Liver (tissue), 7 donors: ENCODE measurements at regions not wholly inside any gene's neighbourhood (a gene's known extent, or its start where the extent isn't known, plus 50 kb on each side); places are given as distances from the start of the nearest gene placed in this dataset.

ENCODE experiments used
- DNase-seq: peaks from one replicate; pipeline ENCODE4 v3.0.0-alpha.2; 2017; ENCODE audit warnings: low spot score
- H3K27ac ChIP-seq, 2 donors: one replicate each; pipeline ENCODE4 v1.7.0; 2013; ENCODE audit warnings: inconsistent platforms in 2 of 2, low read length in 2 of 2, control low read depth in 1 of 2, low read depth in 1 of 2, mild to moderate bottlenecking in 1 of 2
- H3K27me3 ChIP-seq, 4 donors: one replicate each; pipeline versions ENCODE4 v1.6.1 to v1.7.0; 2013; ENCODE audit warnings: low read length in 3 of 4, inconsistent platforms in 1 of 4, mild to moderate bottlenecking in 1 of 4, moderate library complexity in 1 of 4; ENCODE audit not compliant: control insufficient read depth in 4 of 4, insufficient read depth in 4 of 4
- H3K36me3 ChIP-seq, 4 donors: one replicate each; pipeline versions ENCODE4 v1.6.1 to v1.7.0; 2013; ENCODE audit warnings: low read length in 3 of 4, mild to moderate bottlenecking in 3 of 4, low read depth in 1 of 4, moderate library complexity in 1 of 4; ENCODE audit not compliant: control insufficient read depth in 4 of 4, insufficient read depth in 3 of 4
- H3K4me1 ChIP-seq, 4 donors: one replicate each; pipeline versions ENCODE4 v1.6.1 to v1.7.0; 2013; ENCODE audit warnings: low read length in 3 of 4, mild to moderate bottlenecking in 3 of 4, moderate library complexity in 1 of 4; ENCODE audit not compliant: control insufficient read depth in 4 of 4, insufficient read depth in 4 of 4
- H3K4me3 ChIP-seq, 3 donors: one replicate each; pipeline versions ENCODE4 v1.6.1 to v1.7.0; 2013; ENCODE audit warnings: low read length in 3 of 3, control low read depth in 1 of 3, low read depth in 1 of 3, mild to moderate bottlenecking in 1 of 3
- H3K9ac ChIP-seq, 2 donors: one replicate each; pipeline ENCODE4 v1.7.0; 2013; ENCODE audit warnings: low read length in 2 of 2, mild to moderate bottlenecking in 2 of 2, moderate library complexity in 2 of 2, control low read depth in 1 of 2, low read depth in 1 of 2
- H3K9me3 ChIP-seq, 4 donors: one replicate each; pipeline versions ENCODE4 v1.6.1 to v1.7.0; 2013; ENCODE audit warnings: low read length in 3 of 4; ENCODE audit not compliant: control insufficient read depth in 4 of 4
- EGR1 ChIP-seq, 2 donors: IDR thresholded peaks; 2 replicates each; pipeline ENCODE4 v1.6.1; 2016 to 2018; ENCODE audit warnings: antibody characterized with exemption in 2 of 2, low read depth in 2 of 2
- FOXA1 ChIP-seq: IDR thresholded peaks from 2 replicates; pipeline ENCODE4 v1.6.1; 2016; ENCODE audit warnings: antibody characterized with exemption
- FOXA2 ChIP-seq: IDR thresholded peaks from 2 replicates; pipeline ENCODE4 v1.6.1; 2016; ENCODE audit warnings: antibody characterized with exemption
- GABPA ChIP-seq, 2 donors: IDR thresholded peaks in 1 of 2; conservative IDR thresholded peaks in 1 of 2; 2 replicates each; pipeline ENCODE4 v1.6.1; 2016; ENCODE audit warnings: antibody characterized with exemption in 2 of 2, mild to moderate bottlenecking in 1 of 2, moderate library complexity in 1 of 2
- JUND ChIP-seq, 2 donors: IDR thresholded peaks; 2 replicates each; pipeline ENCODE4 v1.6.1; 2016; ENCODE audit warnings: antibody characterized with exemption in 2 of 2
- RAD21 ChIP-seq, 2 donors: IDR thresholded peaks; 2 replicates each; pipeline ENCODE4 v1.6.1; 2016; ENCODE audit warnings: antibody characterized with exemption in 2 of 2, mild to moderate bottlenecking in 2 of 2
- WGBS: extraction: QIAGEN DNeasy Blood & Tissue Kit; methylation state at CpG from one replicate; pipeline ENCODE4 v1.1.7; 2013; 5-methylcytosine and 5-hydroxymethylcytosine counted together
- TF ChIP-seq, protein P1 (sequence below): IDR thresholded peaks from 2 replicates; pipeline ENCODE4 v1.6.1; 2016; ENCODE audit warnings: antibody characterized with exemption
- TF ChIP-seq, protein P2 (sequence below): IDR thresholded peaks from 2 replicates; pipeline ENCODE4 v1.6.1; 2016; ENCODE audit warnings: antibody characterized with exemption
- TF ChIP-seq, protein P3 (sequence below): IDR thresholded peaks from 2 replicates; pipeline ENCODE4 v1.6.1; 2016; ENCODE audit warnings: antibody characterized with exemption, mild to moderate bottlenecking
- donor health status: healthy.
- donor health status: healthy.
- donor health status: healthy.
- donor health status: healthy.

DNA sequence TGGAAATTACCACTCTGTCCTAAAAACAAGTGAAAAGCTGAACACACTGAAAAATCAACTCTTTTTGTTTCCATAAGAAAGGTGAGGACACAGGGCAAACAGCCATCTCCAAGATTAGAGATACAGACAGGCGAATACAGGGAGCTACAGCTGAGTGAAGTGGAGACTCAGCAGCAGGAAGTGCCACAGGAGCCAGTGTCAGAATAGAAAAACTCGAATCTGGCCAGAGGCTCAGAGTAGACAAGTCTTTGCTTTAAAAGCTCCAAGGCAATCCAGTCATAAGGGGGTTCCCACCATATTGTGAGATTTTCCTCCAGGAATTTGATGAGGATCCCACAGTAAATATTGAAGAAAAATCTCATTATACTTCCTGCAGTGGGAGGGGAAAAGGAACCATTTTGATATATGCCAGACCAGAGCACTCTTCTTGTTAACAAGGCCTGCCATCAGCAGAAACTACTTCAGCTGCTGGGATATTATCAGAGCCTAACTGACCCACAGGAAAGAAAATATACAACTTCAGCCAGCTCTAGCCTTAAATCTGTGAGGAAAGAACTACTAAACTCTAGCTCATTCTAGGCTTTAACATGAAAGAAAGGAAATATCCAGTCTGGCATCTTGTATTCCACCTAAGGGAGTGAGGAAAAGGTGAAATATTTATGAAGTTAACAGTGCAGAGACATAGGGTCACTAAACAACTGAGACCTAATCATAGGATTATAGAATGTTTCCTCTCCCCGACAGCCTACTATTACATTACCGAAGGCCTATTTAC is 256.2 kb upstream of the OLFM3 start:
- Histone ChIP-seq H3K36me3 (peaks cover 0 to 2% (median 0%) of the 10 kb centered on the region in 4 donors), H3K9ac (no peak overlapping the region), H3K27ac (no peak overlapping the region), H3K4me1 (no peaks in the 10 kb centered on the region), H3K27me3 (no peaks in the 10 kb centered on the region), H3K9me3 (no peaks in the 10 kb centered on the region), H3K4me3 (no peak overlapping the region)
- TF ChIP-seq JUND (IDR thresholded peaks at IDR 0.05) (no peak), FOXA1 (no peak), EGR1 (IDR thresholded peaks at IDR 0.05; ENCODE audit: low read depth in 2 of 2) (no peak)
- TF ChIP-seq, protein P1, sequence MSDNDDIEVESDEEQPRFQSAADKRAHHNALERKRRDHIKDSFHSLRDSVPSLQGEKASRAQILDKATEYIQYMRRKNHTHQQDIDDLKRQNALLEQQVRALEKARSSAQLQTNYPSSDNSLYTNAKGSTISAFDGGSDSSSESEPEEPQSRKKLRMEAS: no peak
- TF ChIP-seq, protein P2, sequence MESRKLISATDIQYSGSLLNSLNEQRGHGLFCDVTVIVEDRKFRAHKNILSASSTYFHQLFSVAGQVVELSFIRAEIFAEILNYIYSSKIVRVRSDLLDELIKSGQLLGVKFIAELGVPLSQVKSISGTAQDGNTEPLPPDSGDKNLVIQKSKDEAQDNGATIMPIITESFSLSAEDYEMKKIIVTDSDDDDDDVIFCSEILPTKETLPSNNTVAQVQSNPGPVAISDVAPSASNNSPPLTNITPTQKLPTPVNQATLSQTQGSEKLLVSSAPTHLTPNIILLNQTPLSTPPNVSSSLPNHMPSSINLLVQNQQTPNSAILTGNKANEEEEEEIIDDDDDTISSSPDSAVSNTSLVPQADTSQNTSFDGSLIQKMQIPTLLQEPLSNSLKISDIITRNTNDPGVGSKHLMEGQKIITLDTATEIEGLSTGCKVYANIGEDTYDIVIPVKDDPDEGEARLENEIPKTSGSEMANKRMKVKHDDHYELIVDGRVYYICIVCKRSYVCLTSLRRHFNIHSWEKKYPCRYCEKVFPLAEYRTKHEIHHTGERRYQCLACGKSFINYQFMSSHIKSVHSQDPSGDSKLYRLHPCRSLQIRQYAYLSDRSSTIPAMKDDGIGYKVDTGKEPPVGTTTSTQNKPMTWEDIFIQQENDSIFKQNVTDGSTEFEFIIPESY: no peak
- TF ChIP-seq, protein P3, sequence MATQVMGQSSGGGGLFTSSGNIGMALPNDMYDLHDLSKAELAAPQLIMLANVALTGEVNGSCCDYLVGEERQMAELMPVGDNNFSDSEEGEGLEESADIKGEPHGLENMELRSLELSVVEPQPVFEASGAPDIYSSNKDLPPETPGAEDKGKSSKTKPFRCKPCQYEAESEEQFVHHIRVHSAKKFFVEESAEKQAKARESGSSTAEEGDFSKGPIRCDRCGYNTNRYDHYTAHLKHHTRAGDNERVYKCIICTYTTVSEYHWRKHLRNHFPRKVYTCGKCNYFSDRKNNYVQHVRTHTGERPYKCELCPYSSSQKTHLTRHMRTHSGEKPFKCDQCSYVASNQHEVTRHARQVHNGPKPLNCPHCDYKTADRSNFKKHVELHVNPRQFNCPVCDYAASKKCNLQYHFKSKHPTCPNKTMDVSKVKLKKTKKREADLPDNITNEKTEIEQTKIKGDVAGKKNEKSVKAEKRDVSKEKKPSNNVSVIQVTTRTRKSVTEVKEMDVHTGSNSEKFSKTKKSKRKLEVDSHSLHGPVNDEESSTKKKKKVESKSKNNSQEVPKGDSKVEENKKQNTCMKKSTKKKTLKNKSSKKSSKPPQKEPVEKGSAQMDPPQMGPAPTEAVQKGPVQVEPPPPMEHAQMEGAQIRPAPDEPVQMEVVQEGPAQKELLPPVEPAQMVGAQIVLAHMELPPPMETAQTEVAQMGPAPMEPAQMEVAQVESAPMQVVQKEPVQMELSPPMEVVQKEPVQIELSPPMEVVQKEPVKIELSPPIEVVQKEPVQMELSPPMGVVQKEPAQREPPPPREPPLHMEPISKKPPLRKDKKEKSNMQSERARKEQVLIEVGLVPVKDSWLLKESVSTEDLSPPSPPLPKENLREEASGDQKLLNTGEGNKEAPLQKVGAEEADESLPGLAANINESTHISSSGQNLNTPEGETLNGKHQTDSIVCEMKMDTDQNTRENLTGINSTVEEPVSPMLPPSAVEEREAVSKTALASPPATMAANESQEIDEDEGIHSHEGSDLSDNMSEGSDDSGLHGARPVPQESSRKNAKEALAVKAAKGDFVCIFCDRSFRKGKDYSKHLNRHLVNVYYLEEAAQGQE: no peak
- DNase-seq: no peak
- 63% methylated on average over 4 of the region's 4 CpGs for WGBS

- Histone ChIP-seq H3K36me3 (no peaks in the 10 kb centered on the region), H3K9ac (no peak overlapping the region), H3K9me3 (no peaks in the 10 kb centered on the region), H3K4me1 (no peaks in the 10 kb centered on the region), H3K4me3 (no peak overlapping the region), H3K27ac (no peak overlapping the region), H3K27me3 (no peaks in the 10 kb centered on the region)
- 73% methylated on average over 4 of the region's 4 CpGs for WGBS
- DNase-seq: no peak
- TF ChIP-seq RAD21 (IDR thresholded peaks at IDR 0.05) (no peak), FOXA2 (no peak), GABPA (IDR thresholded peaks at IDR 0.05 in 1 of 2, conservative IDR thresholded peaks at IDR 0.05 in 1 of 2) (no peak)
- TF ChIP-seq, protein P3: no peak
- TF ChIP-seq, protein P1: no peak
Measured at GRCh38 chr1:102241431-102242338, 245.0 kb upstream of the OLFM3 start.
